HEK293 (cell line): ENCODE measurements at regions not wholly inside any gene's neighbourhood (a gene's known extent, or its start where the extent isn't known, plus 50 kb on each side); places are given as distances from the start of the nearest gene placed in this dataset.

Source experiments
- RBAK ChIP-seq: fragments of 450-650 bp; formaldehyde crosslinking; IDR thresholded peaks from 2 replicates; pipeline ENCODE4 v1.5.1; 2016; ENCODE audit warnings: missing biosample characterization, missing genetic modification characterization
- SETDB1 ChIP-seq: IDR thresholded peaks from one replicate; pipeline ENCODE4 v1.6.1; 2017; ENCODE audit warnings: mild to moderate bottlenecking, low read length, moderate library complexity, mixed read lengths; ENCODE audit not compliant: insufficient read length
- YY1 ChIP-seq: fragments of 450-650 bp; formaldehyde crosslinking; IDR thresholded peaks from 2 replicates; pipeline ENCODE4 v1.5.1; 2018; ENCODE audit warnings: missing biosample characterization, missing genetic modification characterization

- TF ChIP-seq SETDB1 (no peak), RBAK (tag by site-specific recombination) (no peak), YY1 (tag by site-specific recombination) (no peak)
These were observed 56.8 kb upstream of the KATNAL1 start for GRCh38 chr13:30364133-30364532.
